Stimulated activated CD8-positive, alpha-beta memory T cell treated with anti-CD3 and anti-CD28 coated beads, Interleukin-7, amount 100 ng/mL, for 24 hours (primary cell): ENCODE measurements at regions not wholly inside any gene's neighbourhood (a gene's known extent, or its start where the extent isn't known, plus 50 kb on each side); places are given as distances from the start of the nearest gene placed in this dataset.
"Not testable (repeated sequence)": the region's sequence is repeated elsewhere in the genome, so short reads cannot be mapped to it uniquely, and the experiment has no call there.

Experiments
- DNase-seq: peaks from one replicate; pipeline ENCODE4 v3.0.0-alpha.2; 2020; ENCODE audit warnings: low read depth

DNA sequence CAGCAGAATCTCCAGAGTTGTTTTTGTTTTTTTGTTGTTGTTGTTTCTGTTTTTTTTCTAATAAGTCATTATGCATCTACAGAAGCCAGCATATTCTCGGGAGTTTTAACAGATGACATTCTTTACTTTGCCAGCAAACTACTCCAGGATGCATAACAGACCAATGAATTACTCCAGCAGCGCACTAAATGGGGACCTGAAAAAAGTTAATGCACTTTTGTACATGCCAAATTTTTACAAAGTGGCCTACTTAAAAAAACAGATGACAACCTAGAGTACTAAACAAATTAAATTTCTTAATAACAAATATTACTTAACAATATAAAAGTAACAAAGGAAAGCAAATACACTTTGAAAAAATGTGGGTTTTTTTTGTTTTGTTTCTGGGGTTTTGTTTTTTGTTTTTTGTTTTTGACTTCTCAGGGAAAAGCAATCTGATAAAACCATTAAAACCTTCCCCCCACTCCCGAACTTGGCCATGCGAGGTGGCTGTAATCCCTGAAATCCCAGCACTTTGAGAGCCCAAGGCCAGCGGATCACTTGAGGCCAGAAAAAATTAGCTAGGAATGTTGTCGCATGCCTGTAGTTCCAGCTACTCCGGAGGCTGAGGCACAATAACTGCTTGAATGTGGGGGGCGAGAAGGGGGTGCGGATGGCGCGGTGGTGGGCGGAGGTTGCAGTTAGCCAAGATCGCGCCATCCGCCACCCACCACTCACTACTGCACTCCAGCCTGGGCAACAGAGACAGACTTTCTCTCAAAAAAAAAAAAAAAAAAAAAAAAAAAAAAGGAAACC, 352.4 kb downstream of the CETN3 start:
- no peak for DNase-seq

DNA sequence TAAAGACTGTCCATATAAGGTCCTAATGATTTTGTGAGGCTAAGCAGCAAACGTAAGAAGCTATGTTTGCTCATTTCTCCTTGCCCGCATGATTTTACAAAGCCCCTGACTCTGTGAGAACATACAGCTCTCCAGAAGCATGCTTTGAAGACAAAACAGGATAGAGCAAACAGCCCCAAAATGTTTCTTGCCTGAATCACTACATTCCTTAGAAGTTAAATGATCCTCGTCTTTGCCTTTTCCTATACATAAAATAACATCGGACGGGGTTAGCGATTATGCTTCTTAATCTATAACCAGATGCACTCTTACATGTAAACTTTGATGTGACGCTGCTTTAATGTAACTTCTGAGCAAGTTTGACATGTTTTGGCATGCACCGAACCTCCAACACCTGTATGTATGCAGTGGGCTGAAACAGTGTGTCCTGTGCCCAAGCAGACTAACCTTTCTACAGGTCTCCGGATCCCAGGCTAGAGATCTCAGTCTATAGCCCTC, 353.7 kb downstream of the CETN3 start:
- DNase-seq, result no peak

DNA sequence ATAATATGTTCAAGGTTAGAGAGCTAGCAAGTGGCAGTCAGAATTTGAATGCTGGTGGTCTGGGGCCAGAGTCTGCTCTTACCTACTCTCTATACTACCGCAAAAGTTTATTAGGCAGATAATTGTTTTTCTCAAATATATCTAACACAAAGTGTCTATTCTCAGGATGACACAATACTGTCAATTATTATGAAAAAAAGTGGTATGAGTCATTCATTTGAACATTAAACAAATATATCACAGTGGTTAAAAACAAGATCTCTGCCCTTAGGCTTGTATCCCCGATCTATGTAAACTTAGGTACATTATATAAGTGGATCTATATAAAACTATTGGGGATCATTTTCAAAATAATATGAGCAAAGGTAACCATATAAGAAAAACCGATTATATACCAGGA, 354.9 kb downstream of the CETN3 start:
- DNase-seq, result no peak

DNA sequence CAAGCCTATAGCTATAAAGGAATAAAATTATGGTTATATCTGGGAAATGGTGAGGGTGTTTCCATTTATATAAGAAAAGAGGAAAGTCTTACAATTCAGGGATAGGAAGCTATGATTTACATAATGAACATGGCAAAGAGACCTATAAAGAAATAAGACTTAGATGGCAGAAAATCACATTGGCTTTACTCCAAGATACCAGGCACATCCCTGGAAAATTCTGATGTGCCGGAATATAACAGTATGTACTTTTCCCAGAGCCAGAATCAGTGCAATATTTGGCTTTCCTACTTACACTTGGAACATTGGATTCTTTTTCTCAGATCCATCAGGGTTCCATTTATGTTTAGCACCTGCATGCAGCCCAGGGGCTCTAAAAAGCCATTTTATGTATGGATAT, 357.8 kb downstream of the CETN3 start:
- no peak for DNase-seq

DNA sequence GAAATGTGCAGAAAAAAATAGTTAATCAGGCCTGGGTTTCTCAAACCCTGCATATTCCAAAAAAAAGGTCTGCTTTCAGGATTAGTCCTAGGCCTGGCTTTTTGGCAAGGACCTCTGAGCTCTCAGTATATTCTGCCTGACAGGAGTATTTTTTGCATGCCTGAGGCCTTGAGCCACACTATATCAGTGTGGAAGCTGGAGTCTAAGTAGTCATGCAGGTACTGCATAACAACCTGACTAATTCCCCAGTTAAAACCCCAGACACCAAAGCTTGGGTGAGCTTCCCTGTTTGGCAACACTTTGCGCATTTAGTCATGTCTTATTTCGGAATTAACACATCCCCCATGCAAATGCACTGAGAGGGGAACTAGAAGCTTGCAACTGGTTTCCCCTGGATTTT, 359.5 kb downstream of the CETN3 start:
- DNase-seq, result no peak

DNA sequence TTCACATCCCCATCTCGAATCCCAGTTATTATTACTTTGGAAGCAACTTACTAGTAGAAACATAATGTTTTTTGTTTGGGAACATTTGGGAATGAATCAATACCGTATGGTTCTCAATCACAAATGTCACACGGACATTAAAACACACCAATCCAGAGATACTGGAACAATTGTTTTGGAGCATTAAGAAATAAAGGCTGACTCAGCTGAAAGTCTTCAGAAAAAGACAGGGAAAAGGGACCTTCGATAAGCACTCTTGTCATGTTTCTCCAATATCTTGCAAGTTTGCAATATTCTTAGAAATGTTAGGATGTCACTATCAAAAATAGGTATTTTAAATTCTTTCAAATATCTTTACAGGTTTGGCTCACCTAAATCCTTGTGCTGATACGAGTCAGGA, 362.4 kb downstream of the CETN3 start:
- DNase-seq, result no peak

DNA sequence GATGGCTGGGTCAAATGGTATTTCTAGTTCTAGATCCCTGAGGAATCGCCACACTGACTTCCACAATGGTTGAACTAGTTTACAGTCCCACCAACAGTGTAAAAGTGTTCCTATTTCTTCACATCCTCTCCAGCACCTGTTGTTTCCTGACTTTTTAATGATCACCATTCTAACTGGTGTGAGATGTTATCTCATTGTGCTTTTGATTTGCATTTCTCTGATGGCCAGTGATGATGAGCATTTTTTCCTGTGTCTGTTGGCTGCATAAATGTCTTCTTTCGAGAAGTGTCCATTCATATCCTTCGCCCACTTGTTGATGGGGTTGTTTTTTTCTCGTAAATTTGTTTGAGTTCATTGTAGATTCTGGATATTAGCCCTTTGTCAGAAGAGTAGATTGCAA, 369.5 kb downstream of the CETN3 start:
- DNase-seq, result not testable (repeated sequence)

DNA sequence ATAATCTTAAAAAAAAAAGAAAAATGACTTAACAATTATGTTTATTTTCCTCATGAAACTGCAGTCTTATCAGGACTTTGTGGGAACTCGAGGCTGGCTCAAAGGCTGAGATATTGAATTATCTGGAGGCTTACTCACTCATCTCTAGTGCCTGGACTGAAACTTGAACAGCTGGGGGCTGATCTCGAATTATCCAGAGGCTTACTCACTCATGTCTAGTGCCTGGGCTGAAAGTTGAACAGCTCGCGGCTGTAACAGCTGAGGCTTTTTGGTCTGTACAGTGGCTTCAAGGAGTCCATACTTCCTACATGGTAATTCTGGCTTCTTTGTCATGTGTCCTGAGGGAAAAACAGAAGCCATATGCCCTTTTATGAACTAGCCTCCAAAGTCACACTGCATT, 371.9 kb downstream of the CETN3 start:
- no peak for DNase-seq

DNA sequence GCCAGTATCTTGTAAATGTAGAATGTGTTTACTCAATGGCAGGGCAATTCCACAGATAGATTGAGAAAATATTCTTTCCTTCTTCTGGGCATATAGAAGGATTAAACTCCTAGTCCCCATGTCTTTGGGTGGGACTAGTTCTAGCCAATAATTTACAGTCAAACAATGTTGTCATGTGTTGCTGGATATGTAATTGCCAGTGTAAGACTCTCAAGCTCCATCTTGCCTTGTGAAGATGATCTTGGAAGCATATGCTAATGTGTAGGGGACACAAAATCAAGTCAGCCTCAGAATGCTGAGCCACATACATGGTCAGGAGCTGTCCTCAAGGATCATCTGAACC, 386.9 kb downstream of the CETN3 start:
- no peak for DNase-seq

DNA sequence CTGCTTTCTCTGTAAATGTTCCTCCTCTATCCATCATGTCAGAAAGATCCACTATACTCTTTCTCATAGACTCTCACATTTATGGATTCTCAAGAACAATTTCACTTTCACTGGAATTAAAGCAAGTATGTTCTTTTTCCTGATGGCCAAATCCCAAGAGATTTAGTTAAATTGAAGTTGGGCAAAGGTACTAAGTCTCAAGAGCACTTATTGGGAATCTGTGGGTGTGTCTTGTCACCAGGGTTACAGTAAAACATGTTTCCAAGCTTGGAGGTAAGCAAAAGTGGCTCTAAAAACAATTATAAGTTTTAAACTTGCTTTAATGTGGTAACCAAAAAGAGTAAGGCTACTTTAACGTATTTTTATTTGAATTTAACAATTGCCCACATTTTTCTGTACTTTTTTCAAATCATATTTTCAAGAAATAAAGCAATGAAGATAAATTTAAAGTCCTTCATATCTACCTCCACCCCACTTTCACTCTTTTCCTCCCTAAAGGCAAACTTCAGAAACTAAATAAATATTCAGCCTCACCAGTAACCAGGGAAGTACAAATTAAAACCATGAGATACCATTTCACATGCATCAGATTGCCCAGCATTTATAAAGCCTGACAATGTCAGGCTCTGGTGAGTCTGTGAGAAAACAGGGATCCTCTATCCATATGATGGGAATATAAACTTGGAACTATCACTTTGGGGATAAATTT, 387.4 kb downstream of the CETN3 start:
- DNase-seq, result no peak

DNA sequence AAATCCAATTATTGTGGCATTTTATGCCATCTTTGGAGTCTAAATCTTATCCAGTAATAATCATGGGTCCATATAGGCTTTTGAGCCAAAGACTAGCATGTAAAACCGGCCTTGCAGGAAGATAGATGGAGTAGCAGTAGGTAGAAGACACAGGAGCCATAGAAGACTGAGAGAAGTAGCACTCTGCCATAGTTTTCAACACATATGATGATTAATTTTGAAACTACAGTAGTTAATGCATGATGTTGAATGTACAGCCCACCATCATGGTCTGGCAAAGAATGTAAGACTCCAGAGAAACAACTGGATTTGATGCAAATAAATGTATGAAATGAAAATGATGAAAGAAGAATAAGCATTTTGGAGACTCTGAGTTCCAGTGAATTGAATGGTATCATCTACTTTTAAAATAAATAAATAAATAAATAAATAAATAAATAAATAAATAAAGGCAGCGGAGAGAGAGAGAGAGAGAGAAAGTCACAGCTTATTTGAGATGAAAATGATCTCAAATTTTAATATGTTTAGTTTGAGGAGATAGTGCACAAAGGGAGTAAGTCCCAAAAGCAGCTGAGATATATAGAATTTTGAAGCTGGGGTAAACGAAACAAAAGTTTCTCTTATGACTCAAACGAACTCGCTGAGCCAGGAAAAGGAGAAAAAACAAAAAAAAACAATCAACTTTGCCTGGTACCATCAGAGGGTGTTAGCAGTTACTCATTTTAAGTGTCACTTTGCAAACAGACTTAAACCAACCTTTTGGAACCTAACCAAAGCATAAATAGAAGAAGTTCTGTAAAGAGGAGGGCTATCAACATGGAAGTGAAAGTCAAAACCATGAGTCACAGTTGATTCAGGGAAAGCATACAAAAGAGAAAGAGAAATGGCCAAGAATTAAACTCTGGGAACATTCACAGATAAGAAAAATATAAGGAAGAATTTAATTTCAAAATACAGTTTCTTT, 388.7 kb downstream of the CETN3 start:
- DNase-seq, result no peak

DNA sequence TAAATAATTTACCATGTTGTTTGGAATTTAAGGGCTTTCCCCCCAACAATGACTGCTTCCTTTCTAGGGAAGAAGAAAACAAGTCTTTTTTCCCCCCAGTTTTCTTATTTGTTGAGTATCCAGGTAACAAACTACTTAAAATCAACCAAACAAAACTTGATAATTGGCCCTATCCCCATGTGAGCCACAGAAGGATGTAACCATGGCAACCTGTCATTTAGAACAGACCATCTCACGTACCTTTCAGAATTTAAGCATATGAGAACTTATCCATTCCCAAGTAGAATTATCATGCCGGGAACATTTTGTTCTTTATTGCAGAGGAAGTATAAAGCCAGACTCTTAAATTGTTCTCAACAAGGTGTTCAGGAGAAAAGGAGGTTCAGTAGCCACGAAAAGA, 392.3 kb downstream of the CETN3 start:
- DNase-seq, result no peak

DNA sequence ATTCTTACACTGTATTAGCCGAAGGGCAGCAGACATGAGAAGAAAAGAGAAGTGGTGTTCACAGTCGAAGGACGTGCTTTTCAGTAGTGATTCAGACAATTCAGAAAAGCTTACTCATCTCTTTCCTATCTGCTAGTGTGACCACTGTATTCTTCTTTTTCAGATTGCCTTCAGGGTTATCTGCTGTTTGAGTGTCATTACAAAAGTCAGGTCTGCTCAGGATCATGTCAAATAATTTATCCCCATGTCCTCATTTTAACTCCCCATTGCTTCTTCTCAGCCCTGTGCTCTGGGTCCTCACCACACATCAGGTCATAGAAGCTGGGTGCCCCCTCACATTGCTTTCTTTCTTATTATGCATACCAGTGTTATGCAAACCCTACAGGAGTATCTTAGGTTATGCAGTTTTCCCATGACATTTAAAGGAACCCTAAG, 394.0 kb downstream of the CETN3 start:
- DNase-seq, result no peak

DNA sequence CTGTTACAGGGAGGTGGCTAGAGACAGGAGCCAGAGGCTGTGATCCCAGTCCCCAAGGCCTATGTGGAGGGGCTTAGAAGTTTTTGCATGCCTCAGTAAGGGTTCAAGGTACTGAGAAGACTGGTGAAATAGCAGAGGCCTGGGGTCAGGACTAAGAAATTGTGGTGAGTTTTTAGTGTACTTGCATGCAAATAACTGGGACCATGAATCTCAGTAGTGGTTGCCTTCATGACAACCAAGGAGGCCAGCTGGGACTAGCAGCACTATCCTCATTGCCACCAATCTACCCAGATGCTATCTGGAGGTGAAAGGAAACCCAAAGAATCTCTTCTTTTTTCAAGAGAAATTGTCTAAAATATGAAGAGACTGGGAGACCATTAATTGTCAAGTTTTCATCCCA, 395.1 kb downstream of the CETN3 start:
- no peak for DNase-seq

DNA sequence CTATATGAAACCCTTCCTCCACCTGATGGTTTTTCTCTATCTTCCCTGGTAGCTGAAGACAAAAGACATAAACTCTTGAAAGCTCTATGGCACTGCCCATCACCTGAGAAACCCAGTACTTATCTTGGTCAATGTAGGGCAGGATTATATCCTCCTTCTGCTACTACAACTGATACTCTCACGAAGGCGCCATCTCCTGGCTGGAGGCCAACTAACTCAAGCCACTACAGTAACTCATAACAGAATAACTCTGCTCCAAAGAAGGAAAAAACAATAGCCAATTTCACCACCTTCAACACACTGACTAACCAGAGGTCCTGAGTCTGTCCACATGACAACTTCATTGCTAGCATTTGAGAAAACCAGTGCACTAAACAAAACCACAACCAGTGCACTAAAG, 409.2 kb downstream of the CETN3 start:
- no peak for DNase-seq

DNA sequence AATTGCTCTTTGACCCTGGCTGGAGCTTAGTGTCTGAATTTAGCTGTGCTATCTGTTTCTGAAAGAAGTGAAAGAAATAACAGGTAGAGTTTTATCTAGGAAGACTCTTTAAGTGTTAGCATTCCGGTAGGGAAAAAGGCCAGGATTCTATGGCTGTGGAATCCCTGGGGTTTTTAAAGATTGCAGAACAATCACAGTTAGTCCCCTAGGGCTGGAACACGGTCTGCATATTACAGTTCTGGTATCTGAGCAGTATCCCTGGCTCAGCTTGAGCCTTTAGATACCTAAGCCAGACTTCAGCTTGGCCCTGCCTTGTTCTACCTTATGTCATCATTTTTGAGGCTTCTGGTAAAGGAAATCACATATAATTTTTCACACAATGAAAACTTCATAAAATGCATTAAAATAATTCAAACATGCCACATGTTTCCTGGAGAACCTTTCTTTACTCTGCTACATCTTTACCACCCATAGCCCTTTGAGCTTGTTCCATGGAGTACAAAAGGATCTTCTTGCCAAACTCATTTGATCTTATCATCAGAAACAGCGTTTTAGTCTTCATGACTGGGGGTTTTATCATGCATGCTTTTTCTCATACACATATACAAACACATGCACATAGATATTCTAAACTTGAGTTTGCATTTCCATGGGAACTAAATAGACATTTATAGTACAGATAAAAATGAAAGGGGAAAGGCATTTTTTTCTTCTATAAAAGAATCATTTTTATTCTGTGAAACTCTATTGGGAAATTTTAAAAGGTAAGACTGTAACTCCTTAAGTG, 410.8 kb downstream of the CETN3 start:
- no peak for DNase-seq

DNA sequence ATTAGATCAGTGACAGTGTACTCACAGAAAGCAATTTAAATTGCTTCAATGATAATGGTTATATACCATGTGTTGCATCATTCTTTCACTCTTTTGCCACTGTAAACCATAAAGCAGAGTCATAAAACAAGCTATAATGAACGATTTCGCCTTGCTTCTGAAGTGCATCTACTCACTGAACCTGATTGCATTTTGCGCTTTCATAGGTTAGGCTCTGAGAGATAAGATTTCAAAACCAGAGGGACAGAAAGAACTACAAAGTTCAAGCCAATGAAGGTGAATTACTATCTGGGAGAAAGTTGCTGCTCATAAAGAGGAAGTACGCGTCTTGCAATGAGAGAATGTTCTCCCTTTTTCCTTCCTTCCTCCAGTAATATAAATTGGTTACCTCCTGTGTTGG, 412.7 kb downstream of the CETN3 start:
- no peak for DNase-seq

DNA sequence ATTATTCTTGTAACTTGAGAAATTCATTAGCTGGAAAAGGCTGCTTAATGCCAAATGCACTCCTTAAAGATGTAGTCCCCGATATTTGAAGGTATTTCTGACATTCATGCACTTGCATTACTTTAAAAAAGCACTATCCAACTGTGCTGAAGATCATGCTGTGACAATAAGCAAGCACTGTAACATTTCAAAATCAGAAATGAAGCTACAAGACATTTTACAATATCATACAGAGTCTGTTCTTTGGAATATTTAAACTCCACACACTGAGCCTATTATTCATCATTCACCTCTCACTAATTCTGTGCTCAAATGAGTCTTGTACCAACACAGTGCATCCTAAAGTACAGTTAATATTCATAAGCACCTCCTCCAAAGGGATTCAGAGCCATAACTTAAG, 413.2 kb downstream of the CETN3 start:
- no peak for DNase-seq

DNA sequence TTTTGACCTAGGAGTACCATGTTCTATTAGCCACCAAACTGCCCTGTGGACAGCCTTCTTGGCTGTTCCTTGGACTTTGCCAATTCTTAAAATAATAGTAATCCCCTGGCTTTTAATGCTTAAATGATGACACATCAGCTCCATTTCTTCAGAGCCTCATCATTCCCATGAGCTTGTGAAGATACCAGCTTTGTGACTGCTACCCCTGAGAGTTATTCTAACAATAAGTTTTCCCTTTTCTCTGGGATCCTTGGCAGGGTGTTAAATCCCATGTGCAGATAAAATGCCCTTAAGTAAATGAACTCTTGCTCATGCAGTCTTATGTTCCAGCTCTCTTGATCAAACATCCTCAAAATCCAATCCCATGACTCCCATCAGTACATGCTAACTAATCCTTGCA, 415.3 kb downstream of the CETN3 start:
- no peak for DNase-seq

DNA sequence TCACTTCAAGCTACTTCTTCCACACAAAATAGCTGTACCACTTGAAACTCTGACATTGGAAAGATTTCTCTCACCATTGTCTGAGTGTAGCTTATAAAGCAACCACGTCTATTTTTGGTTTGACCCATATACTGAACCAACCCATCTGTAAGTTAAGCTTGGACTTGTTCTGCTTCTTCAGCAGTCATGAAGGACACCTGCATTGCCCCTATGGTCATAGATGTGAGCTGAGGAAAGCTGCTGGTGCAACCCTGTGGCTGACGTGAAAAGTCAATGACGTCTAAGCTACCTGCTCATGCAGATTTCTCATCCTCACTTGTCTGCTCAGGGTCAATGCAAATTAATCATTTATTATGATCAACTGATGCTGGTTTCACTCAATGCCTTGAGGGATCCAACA, 417.4 kb downstream of the CETN3 start:
- DNase-seq, result no peak

DNA sequence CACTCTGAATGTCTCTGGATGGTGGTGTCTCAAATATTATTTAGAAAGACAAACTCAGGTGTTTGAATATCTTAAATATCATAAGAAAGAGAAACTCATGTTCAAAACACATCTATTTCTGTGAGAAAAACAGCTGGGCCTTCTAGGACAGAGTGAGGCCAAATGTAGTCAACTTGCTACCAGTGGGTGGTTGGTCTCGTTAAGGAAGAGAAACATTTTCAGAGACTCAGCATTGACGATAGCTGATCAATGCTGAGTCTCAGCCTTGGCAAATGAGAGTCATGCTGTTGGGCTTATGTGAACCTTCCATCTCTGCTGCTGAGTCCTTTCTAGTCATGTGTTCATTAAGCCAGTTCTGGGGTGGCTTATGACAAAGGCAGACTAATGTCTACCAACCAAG, 418.0 kb downstream of the CETN3 start:
- DNase-seq, result no peak

DNA sequence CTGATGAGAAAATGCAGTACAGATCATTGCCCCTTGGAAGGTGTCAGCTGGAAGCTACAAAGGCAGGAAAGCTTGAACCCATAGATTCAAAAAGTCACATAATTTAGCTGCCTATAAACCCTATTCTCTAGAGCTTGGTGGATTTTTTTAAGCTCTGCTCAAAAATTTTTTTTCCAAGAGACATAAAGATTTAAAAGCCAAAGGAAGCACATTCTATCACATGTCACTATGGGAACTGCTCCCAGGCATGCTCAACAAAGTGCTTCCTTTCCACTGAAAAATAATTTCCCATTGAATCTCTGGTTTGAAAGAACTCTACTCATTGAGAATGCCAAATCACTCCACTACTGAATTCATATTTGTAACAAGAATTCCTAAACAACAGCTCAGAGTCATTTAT, 419.8 kb downstream of the CETN3 start:
- DNase-seq, result no peak
